ENCODE measurements at regions not wholly inside any gene's neighbourhood (a gene's known extent, or its start where the extent isn't known, plus 50 kb on each side); places are given as distances from the start of the nearest gene placed in this dataset.

GRCh38 chr4:111649308-111649707, 495.9 kb upstream of the FAM241A start:
- Histone ChIP-seq H3K36me3 (no peaks in the 10 kb centered on the region), H3K9me3 (no peaks in the 10 kb centered on the region), H3K4me3 (no peak overlapping the region), H3K4me1 (no peaks in the 10 kb centered on the region), H3K27ac (no peak overlapping the region), H3K27me3 (no peaks in the 10 kb centered on the region)
- DNase-seq (ENCODE audit: low spot score in 2 of 2), result no peak
- no peak for TF ChIP-seq POLR2A (IDR thresholded peaks at IDR 0.05)
- TF ChIP-seq POLR2AphosphoS5 (IDR thresholded peaks at IDR 0.05), result no peak
- TF ChIP-seq CTCF (IDR thresholded peaks at IDR 0.05), result no peak
- no peak for TF ChIP-seq EP300 (IDR thresholded peaks at IDR 0.05)
- WGBS, result 75% methylated on average over 3 of the region's 3 CpGs

DNA sequence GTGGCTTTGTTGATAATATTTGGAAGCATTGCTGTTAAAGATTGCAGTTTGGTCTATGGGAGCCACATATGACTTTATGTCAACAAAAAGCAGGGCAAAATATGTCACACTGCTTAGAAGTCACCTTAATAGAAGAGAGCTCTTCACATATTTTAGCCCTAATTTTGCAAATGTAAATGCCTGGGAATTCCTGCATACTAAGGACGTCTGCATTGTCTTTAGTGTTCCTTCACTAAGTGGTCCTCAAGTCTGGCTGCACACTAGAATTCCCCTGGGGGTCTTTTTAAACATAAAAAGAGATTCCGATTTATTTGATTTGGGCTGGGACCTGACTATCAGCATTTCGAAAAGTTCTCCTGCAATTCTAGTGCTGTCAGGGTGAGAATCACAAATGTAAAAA, 495.1 kb upstream of the FAM241A start:
- Histone ChIP-seq H3K27ac (no peak overlapping the region), H3K27me3 (no peaks in the 10 kb centered on the region), H3K4me3 (no peak overlapping the region), H3K36me3 (no peaks in the 10 kb centered on the region), H3K9me3 (no peaks in the 10 kb centered on the region), H3K4me1 (no peaks in the 10 kb centered on the region)
- DNase-seq (ENCODE audit: low spot score in 2 of 2), result no peak
- WGBS, result 85% methylated on average over 3 of the region's 3 CpGs
- no peak for TF ChIP-seq CTCF (IDR thresholded peaks at IDR 0.05)

DNA sequence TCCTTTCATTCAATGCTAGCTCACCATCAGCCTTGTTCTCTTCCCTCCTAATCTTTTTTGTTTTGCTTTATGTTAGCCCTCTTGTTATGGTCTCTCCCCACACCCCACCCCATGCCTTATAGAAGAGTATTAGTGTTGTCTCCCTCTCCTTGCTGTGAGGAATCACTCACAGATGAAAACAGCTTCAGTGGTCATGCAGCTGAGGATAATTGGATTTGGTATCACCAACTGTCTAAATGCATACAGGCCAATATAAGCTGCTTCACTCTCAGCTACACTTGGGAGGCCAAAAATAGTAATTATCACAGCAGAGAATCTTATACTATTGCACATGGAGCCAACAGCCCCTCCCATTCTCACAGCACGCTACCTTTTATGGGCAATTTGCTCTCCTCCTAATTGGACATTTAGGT, 494.6 kb upstream of the FAM241A start:
- H3K9me3 ChIP-seq, result no peaks in the 10 kb centered on the region
- no peaks in the 10 kb centered on the region for H3K27me3 ChIP-seq
- no peak overlapping the region for H3K27ac ChIP-seq
- H3K4me1 ChIP-seq, result no peaks in the 10 kb centered on the region
- no peaks in the 10 kb centered on the region for H3K36me3 ChIP-seq
- DNase-seq (ENCODE audit: low spot score in 2 of 2), result no peak
- 76% methylated on average over 1 of the region's 1 CpG for WGBS
- H3K4me3 ChIP-seq, result no peak overlapping the region
- TF ChIP-seq EP300 (IDR thresholded peaks at IDR 0.05), result no peak
- no peak for TF ChIP-seq POLR2AphosphoS5 (IDR thresholded peaks at IDR 0.05)
- TF ChIP-seq POLR2A (IDR thresholded peaks at IDR 0.05), result no peak
- no peak for TF ChIP-seq CTCF (IDR thresholded peaks at IDR 0.05)

GRCh38 chr4:111652236-111652635, 493.0 kb upstream of the FAM241A start:
- Histone ChIP-seq H3K27ac (no peak overlapping the region), H3K36me3 (no peaks in the 10 kb centered on the region), H3K27me3 (no peaks in the 10 kb centered on the region), H3K4me3 (no peak overlapping the region), H3K4me1 (no peaks in the 10 kb centered on the region), H3K9me3 (no peaks in the 10 kb centered on the region)
- no peak for DNase-seq (ENCODE audit: low spot score in 2 of 2)
- 51% methylated on average over 5 of the region's 5 CpGs for WGBS
- TF ChIP-seq CTCF (IDR thresholded peaks at IDR 0.05), result no peak
- TF ChIP-seq POLR2A (IDR thresholded peaks at IDR 0.05), result no peak
- no peak for TF ChIP-seq POLR2AphosphoS5 (IDR thresholded peaks at IDR 0.05)
- TF ChIP-seq EP300 (IDR thresholded peaks at IDR 0.05), result no peak

GRCh38 chr4:111652986-111653385, 492.3 kb upstream of the FAM241A start:
- no peaks in the 10 kb centered on the region for H3K27me3 ChIP-seq
- H3K27ac ChIP-seq, result no peak overlapping the region
- TF ChIP-seq POLR2A (IDR thresholded peaks at IDR 0.05) (no peak), CTCF (IDR thresholded peaks at IDR 0.05) (no peak), POLR2AphosphoS5 (IDR thresholded peaks at IDR 0.05) (no peak), EP300 (IDR thresholded peaks at IDR 0.05) (no peak)
- no peaks in the 10 kb centered on the region for H3K4me1 ChIP-seq
- 65% methylated on average over 2 of the region's 2 CpGs for WGBS
- DNase-seq (ENCODE audit: low spot score in 2 of 2), result no peak
- H3K9me3 ChIP-seq, result no peaks in the 10 kb centered on the region
- no peaks in the 10 kb centered on the region for H3K36me3 ChIP-seq
- no peak overlapping the region for H3K4me3 ChIP-seq

All from suprapubic skin (tissue), 4 donors.